HL-60 (cell line): ENCODE measurements at regions not wholly inside any gene's neighbourhood (a gene's known extent, or its start where the extent isn't known, plus 50 kb on each side); places are given as distances from the start of the nearest gene placed in this dataset.

Source experiments
- DNase-seq, 2 experiments: peaks; one replicate each; pipeline ENCODE4 v3.0.0-alpha.2; 2010 to 2020; ENCODE audit warnings: low read depth in 1 of 2, low spot score in 1 of 2
- H3K27ac ChIP-seq: fragments of 250-450 bp; sonication (Bioruptor Pico); replicated peaks from 2 replicates; pipeline ENCODE4 v1.5.1; 2020; ENCODE audit warnings: mild to moderate bottlenecking, moderate library complexity
- H3K27me3 ChIP-seq: fragments of 250-450 bp; sonication (Bioruptor Pico); 2 replicates; pipeline ENCODE4 v1.5.1; 2021; ENCODE audit warnings: mild to moderate bottlenecking, moderate library complexity; ENCODE audit not compliant: insufficient read depth, poor library complexity, severe bottlenecking
- H3K4me3 ChIP-seq: replicated peaks from 2 replicates; pipeline ENCODE4 v1.5.1; 2011; ENCODE audit warnings: mild to moderate bottlenecking, control low read depth, low read length; ENCODE audit not compliant: insufficient read depth
- GABPA ChIP-seq: IDR thresholded peaks from 2 replicates; pipeline ENCODE4 v1.6.1; 2012; ENCODE audit warnings: low read depth
- POLR2AphosphoS5 ChIP-seq: IDR thresholded peaks from 2 replicates; pipeline ENCODE4 v1.6.1; 2012; ENCODE audit warnings: low read depth
- SPI1 ChIP-seq: IDR thresholded peaks from 2 replicates; pipeline ENCODE4 v1.6.1; 2012; ENCODE audit warnings: low read depth, mild to moderate bottlenecking, borderline replicate concordance
- TF ChIP-seq, protein P1 (sequence below): IDR thresholded peaks from one replicate; pipeline ENCODE4 v1.5.1; 2011; ENCODE audit warnings: low read length, control low read depth, inconsistent platforms; ENCODE audit not compliant: insufficient read depth
- TF ChIP-seq, protein P2 (sequence below): IDR thresholded peaks from 2 replicates; pipeline ENCODE4 v1.6.1; 2012; ENCODE audit warnings: low read depth; ENCODE audit not compliant: insufficient replicate concordance

- no peak overlapping the region for H3K27ac ChIP-seq
- H3K27me3 ChIP-seq = no peaks in the 10 kb centered on the region
- no peak for TF ChIP-seq POLR2AphosphoS5
- TF ChIP-seq, protein P1, sequence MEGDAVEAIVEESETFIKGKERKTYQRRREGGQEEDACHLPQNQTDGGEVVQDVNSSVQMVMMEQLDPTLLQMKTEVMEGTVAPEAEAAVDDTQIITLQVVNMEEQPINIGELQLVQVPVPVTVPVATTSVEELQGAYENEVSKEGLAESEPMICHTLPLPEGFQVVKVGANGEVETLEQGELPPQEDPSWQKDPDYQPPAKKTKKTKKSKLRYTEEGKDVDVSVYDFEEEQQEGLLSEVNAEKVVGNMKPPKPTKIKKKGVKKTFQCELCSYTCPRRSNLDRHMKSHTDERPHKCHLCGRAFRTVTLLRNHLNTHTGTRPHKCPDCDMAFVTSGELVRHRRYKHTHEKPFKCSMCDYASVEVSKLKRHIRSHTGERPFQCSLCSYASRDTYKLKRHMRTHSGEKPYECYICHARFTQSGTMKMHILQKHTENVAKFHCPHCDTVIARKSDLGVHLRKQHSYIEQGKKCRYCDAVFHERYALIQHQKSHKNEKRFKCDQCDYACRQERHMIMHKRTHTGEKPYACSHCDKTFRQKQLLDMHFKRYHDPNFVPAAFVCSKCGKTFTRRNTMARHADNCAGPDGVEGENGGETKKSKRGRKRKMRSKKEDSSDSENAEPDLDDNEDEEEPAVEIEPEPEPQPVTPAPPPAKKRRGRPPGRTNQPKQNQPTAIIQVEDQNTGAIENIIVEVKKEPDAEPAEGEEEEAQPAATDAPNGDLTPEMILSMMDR = no peak
- TF ChIP-seq, protein P2, sequence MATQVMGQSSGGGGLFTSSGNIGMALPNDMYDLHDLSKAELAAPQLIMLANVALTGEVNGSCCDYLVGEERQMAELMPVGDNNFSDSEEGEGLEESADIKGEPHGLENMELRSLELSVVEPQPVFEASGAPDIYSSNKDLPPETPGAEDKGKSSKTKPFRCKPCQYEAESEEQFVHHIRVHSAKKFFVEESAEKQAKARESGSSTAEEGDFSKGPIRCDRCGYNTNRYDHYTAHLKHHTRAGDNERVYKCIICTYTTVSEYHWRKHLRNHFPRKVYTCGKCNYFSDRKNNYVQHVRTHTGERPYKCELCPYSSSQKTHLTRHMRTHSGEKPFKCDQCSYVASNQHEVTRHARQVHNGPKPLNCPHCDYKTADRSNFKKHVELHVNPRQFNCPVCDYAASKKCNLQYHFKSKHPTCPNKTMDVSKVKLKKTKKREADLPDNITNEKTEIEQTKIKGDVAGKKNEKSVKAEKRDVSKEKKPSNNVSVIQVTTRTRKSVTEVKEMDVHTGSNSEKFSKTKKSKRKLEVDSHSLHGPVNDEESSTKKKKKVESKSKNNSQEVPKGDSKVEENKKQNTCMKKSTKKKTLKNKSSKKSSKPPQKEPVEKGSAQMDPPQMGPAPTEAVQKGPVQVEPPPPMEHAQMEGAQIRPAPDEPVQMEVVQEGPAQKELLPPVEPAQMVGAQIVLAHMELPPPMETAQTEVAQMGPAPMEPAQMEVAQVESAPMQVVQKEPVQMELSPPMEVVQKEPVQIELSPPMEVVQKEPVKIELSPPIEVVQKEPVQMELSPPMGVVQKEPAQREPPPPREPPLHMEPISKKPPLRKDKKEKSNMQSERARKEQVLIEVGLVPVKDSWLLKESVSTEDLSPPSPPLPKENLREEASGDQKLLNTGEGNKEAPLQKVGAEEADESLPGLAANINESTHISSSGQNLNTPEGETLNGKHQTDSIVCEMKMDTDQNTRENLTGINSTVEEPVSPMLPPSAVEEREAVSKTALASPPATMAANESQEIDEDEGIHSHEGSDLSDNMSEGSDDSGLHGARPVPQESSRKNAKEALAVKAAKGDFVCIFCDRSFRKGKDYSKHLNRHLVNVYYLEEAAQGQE = no peak
- TF ChIP-seq SPI1 = no peak
- TF ChIP-seq GABPA = no peak
- H3K4me3 ChIP-seq = no peak overlapping the region
- no peak for DNase-seq
Measured at GRCh38 chr9:27870404-27870803, 297.1 kb upstream of the C9orf72 start.

GRCh38 chr9:27880156-27880555, 306.9 kb upstream of the C9orf72 start:
- no peaks in the 10 kb centered on the region for H3K27me3 ChIP-seq
- TF ChIP-seq SPI1 = no peak
- TF ChIP-seq, protein P1 = no peak
- TF ChIP-seq POLR2AphosphoS5 = no peak
- TF ChIP-seq, protein P2 = no peak
- TF ChIP-seq GABPA = no peak
- no peak for DNase-seq
- no peak overlapping the region for H3K4me3 ChIP-seq
- H3K27ac ChIP-seq = no peak overlapping the region

- Histone ChIP-seq H3K27me3 (no peaks in the 10 kb centered on the region), H3K4me3 (no peak overlapping the region)
Measured at GRCh38 chr9:27880635-27881034, 307.4 kb upstream of the C9orf72 start.

More at GRCh38 chr9:27880635-27881034, 307.4 kb upstream of the C9orf72 start:
- DNase-seq = no peak
- H3K27ac ChIP-seq = no peak overlapping the region
- no peak for TF ChIP-seq SPI1
- TF ChIP-seq, protein P2 = no peak
